HEK293T (cell line): ENCODE measurements at regions not wholly inside any gene's neighbourhood (a gene's known extent, or its start where the extent isn't known, plus 50 kb on each side); places are given as distances from the start of the nearest gene placed in this dataset.

Experiments used
- CTCF ChIA-PET: fragments of 350-600 bp; formaldehyde crosslinking; extraction: SDS; loops from one replicate; lab custom pipeline; 2021; ENCODE audit warnings: antibody characterized with exemption, inconsistent platforms; lab: Yijun Ruan, JAX
- POLR2A ChIA-PET: fragments of 350-600 bp; formaldehyde crosslinking; extraction: SDS; loops from one replicate; lab custom pipeline; 2020; ENCODE audit warnings: antibody characterized with exemption, inconsistent platforms; lab: Yijun Ruan, JAX
- DNase-seq: peaks from one replicate; pipeline ENCODE4 v3.0.0; 2012; ENCODE audit warnings: mixed read lengths; ENCODE audit errors: extremely low spot score
- ARNT ChIP-seq: fragments of 450-650 bp; IDR thresholded peaks from 2 replicates; pipeline ENCODE4 v1.6.1; 2017; ENCODE audit warnings: mild to moderate bottlenecking
- BHLHE40 ChIP-seq: fragments of 450-650 bp; IDR thresholded peaks from 2 replicates; pipeline ENCODE4 v1.6.1; 2016; ENCODE audit warnings: mild to moderate bottlenecking, moderate library complexity, borderline replicate concordance
- CTBP1 ChIP-seq: fragments of 450-650 bp; IDR thresholded peaks from 2 replicates; pipeline ENCODE4 v1.6.1; 2016; ENCODE audit warnings: borderline replicate concordance
- ELF4 ChIP-seq: fragments of 450-650 bp; IDR thresholded peaks from 2 replicates; pipeline ENCODE4 v1.6.1; 2017; ENCODE audit warnings: antibody characterized with exemption
- FOXA1 ChIP-seq: fragments of 450-650 bp; IDR thresholded peaks from 2 replicates; pipeline ENCODE4 v1.6.1; 2016; ENCODE audit warnings: mild to moderate bottlenecking
- FOXK2 ChIP-seq: fragments of 450-650 bp; IDR thresholded peaks from 2 replicates; pipeline ENCODE4 v1.6.1; 2016; ENCODE audit warnings: mild to moderate bottlenecking
- FOXM1 ChIP-seq: fragments of 450-650 bp; IDR thresholded peaks from 2 replicates; pipeline ENCODE4 v1.6.1; 2017; ENCODE audit warnings: mild to moderate bottlenecking, borderline replicate concordance
- HDGF ChIP-seq: fragments of 450-650 bp; IDR thresholded peaks from 2 replicates; pipeline ENCODE4 v1.6.1; 2017; ENCODE audit warnings: antibody characterized with exemption, borderline replicate concordance
- L3MBTL2 ChIP-seq: fragments of 450-650 bp; conservative IDR thresholded peaks from 2 replicates; pipeline ENCODE4 v1.6.1; 2016; ENCODE audit warnings: mild to moderate bottlenecking
- LEF1 ChIP-seq: fragments of 450-650 bp; IDR thresholded peaks from 2 replicates; pipeline ENCODE4 v1.6.1; 2017; ENCODE audit warnings: mild to moderate bottlenecking, borderline replicate concordance
- NFRKB ChIP-seq: fragments of 450-650 bp; IDR thresholded peaks from 2 replicates; pipeline ENCODE4 v1.6.1; 2016; ENCODE audit warnings: mild to moderate bottlenecking, moderate library complexity
- SP1 ChIP-seq: fragments of 450-650 bp; IDR thresholded peaks from 2 replicates; pipeline ENCODE4 v1.6.1; 2017
- SUZ12 ChIP-seq: fragments of 450-650 bp; IDR thresholded peaks from 2 replicates; pipeline ENCODE4 v1.6.1; 2016; ENCODE audit warnings: mild to moderate bottlenecking
- TARDBP ChIP-seq: fragments of 450-650 bp; IDR thresholded peaks from 2 replicates; pipeline ENCODE4 v1.6.1; 2016
- ZNF384 ChIP-seq: fragments of 450-650 bp; IDR thresholded peaks from 2 replicates; pipeline ENCODE4 v1.6.1; 2016
- TF ChIP-seq, protein P1 (sequence below): fragments of 450-650 bp; IDR thresholded peaks from 2 replicates; pipeline ENCODE4 v1.6.1; 2016

DNA sequence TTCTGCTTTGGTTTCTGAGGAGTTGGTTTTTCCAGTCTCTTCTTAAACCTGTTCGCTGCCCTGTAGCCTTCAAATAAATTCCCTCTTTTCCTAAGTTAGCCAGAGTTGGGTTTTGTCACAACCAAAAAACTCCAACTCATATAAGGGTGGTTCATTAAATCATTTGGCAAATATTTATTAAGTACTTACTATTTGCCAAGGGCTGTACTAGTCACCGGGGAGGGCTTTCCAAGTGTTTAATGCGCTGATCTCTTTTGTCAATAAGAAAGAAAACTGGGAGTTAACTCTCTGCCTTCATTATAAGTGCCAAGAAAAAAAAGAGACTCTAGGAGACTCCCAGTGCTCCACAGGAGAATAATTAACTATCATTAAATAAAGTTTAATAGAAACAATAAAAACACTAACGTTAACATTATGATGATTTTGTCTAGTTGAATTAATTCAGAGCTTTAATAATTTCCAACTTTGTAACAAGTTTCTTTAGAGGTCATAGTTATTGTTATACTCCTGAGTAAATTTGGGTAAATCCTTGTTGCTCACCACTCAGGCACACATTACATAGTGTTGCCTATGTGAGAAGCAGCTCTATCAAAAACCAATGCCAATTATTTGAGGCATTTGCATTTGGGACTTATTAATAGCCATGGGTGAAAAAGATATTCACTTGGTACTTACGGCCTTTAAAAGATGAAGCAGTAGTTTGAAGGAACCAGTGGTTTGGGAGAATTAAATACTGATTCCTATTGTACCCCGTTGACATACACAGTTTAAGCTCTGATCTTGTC is 122.5 kb upstream of the TEX13D start:
- no peak for DNase-seq
- TF ChIP-seq FOXM1 (no peak), HDGF (no peak), NFRKB (no peak), SUZ12 (no peak), FOXA1 (no peak), SP1 (no peak), LEF1 (no peak), ELF4 (no peak), CTBP1 (no peak), FOXK2 (no peak), ARNT (no peak), BHLHE40 (no peak), ZNF384 (no peak), L3MBTL2 (no peak), TARDBP (no peak)
- TF ChIP-seq, protein P1, sequence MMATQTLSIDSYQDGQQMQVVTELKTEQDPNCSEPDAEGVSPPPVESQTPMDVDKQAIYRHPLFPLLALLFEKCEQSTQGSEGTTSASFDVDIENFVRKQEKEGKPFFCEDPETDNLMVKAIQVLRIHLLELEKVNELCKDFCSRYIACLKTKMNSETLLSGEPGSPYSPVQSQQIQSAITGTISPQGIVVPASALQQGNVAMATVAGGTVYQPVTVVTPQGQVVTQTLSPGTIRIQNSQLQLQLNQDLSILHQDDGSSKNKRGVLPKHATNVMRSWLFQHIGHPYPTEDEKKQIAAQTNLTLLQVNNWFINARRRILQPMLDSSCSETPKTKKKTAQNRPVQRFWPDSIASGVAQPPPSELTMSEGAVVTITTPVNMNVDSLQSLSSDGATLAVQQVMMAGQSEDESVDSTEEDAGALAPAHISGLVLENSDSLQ: no peak
- ChIA-PET CTCF (no interaction called here), POLR2A (no interaction called here)

DNA sequence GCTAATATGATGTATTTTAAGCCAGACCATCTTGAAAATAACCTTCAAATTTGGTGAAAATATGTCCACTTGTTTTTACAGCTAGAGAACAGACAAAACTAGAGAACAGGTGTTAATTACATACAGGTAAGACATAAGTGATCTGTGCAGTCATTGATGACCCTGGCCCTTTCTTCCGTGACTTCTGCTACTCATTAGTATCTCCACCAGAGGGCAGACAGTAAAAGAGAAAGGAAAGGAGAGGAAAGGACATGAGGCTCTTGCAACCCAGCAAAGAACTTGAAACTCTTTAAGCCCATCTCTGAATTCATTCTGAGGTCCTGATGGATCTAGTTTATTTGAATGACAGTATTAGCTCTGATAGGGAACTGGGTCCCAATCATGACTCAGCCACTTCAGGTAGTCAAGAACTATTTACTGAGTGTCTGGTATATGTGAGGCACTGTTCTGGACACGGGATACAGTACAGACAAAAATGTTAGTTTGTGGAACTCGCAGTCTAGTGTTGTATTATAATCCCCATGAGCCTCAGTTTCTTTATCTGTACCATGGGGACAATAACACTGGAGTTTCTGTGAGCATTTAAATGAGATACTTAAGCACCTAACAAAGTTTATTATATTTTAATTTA is 121.0 kb upstream of the TEX13D start:
- ChIA-PET POLR2A (no interaction called here), CTCF (interaction anchor here (0.6 to 0.7 kb wide), 3 partner anchors 8 to 17 kb away, joined by 3 read pairs; no protein-coding TSS in a partner anchor)
- peak; percentile 56 for DNase-seq
- TF ChIP-seq CTBP1 (no peak), ARNT (no peak), HDGF (no peak), ZNF384 (no peak), NFRKB (no peak), FOXM1 (no peak), SUZ12 (no peak), BHLHE40 (no peak), FOXK2 (no peak), LEF1 (no peak), TARDBP (no peak), SP1 (no peak), L3MBTL2 (no peak), ELF4 (no peak)
- TF ChIP-seq, protein P1: no peak

DNA sequence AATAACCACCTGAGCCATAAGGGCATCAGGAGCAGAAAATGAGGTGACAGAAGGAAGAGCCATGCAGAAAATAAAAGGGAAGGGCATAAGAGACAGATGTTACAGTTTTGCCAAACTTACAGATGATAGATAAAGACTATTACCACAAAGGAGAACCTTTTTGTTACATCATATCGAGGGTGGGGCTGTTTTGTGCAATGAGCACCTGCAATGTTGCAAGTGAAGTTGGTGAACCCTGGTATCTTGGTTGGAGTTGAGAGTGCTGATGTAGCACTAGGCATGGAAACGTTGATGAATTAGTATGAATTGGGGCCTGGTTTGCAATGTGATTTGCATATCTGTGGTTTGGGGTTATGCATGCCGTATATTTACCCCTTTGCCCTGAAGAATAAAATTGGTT is 119.8 kb upstream of the TEX13D start:
- no peak for DNase-seq
- POLR2A ChIA-PET: no interaction called here
- CTCF ChIA-PET: no interaction called here
- no peak for TF ChIP-seq L3MBTL2
- TF ChIP-seq FOXA1: no peak
- no peak for TF ChIP-seq BHLHE40
- TF ChIP-seq ARNT: no peak
- no peak for TF ChIP-seq SUZ12

DNA sequence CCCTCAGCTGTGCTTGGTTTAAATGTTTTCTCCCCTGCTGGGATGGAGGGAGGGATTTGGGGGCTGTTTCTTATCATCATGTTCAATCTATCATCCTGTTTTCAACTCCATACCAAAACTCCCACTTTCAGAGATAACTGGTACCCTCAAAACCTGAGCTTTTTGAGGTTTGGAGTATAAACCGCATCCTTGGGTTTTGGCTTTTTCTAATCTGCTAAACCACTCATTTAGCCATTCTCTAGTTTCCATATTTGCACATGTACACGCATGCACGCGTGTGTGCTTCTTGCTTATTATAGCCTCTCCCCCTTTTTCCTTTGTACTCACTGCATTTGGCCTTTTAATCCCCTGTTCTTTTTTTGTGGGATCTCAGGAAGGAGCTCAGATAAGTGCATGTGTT is 116.7 kb upstream of the TEX13D start:
- CTCF ChIA-PET: no interaction called here
- TF ChIP-seq, protein P1: no peak
- TF ChIP-seq FOXA1: no peak
- TF ChIP-seq ZNF384: no peak
- TF ChIP-seq CTBP1: no peak
- no peak for TF ChIP-seq FOXK2
- TF ChIP-seq BHLHE40: no peak
- TF ChIP-seq ELF4: no peak
- TF ChIP-seq TARDBP: no peak
- TF ChIP-seq LEF1: no peak
- TF ChIP-seq HDGF: no peak
- TF ChIP-seq ARNT: no peak
- TF ChIP-seq SUZ12: no peak
- no peak for TF ChIP-seq FOXM1
- TF ChIP-seq SP1: no peak
- no peak for TF ChIP-seq L3MBTL2
- no peak for TF ChIP-seq NFRKB
- POLR2A ChIA-PET: no interaction called here
- DNase-seq: no peak

DNA sequence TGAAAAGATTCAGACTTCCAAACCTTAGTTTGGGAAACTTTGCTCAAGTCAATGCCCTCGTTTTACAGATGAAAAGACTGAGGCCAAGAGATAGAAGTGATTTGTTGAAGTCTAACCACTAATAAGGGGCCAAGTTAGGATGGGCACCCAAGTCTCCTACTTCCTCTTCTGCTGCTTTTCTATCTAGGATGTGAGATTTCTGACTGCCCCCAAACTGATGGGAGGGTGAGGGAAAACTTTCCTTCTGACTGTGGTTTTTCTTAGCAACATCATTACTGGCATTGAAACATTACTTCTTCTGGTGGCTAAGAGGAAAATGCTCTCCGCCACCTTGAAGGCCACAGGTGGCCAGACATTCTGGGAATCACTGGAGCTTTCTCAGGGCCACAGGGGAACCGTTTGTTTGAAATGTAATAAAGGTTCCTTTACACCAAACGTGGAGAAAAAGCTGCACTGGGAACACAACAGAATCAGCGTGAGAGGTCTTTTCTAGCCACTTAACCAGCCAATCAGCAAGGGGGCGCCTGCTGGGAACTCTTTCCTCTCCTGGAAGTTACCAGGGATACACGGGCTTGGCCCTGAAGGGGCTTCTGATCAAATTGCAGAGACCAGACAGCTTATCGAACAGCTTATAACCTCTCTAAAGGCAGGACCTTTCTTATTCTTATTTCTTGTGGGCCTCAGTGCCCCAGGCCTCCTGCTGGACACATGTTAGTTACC is 115.9 kb upstream of the TEX13D start:
- DNase-seq: no peak
- TF ChIP-seq FOXK2 (no peak), SUZ12 (no peak), NFRKB (no peak), CTBP1 (no peak), ELF4 (no peak), TARDBP (no peak), ZNF384 (no peak), L3MBTL2 (no peak), BHLHE40 (no peak), FOXM1 (no peak), FOXA1 (no peak), LEF1 (no peak)
- TF ChIP-seq, protein P1: no peak
- CTCF ChIA-PET: interaction anchor here (0.5 kb wide), 1 partner anchor 27 kb away, joined by 3 read pairs; no protein-coding TSS in a partner anchor
- POLR2A ChIA-PET: no interaction called here
